ENCODE measurements at regions not wholly inside any gene's neighbourhood (a gene's known extent, or its start where the extent isn't known, plus 50 kb on each side); places are given as distances from the start of the nearest gene placed in this dataset.

DNA sequence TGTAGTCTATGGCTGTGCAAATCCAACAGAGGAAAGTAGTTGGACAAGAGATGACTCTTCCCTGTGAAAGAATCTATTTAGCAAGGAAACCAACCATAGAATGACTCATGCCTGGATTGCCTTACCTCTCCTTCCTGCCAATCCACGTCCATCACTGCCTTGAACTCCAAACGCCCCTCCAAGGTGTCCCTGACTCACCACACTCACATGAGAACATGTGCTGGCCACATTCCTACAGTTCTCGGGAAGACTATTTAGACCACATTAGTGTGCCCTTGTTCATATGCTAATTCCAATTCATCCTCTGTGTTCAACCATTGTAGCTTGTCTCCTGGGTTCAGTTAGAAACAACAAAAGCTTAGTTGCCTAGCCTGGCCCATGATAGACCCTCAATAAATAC is 157.3 kb downstream of the SLC30A10 start:
- DNase-seq, result no peak

DNA sequence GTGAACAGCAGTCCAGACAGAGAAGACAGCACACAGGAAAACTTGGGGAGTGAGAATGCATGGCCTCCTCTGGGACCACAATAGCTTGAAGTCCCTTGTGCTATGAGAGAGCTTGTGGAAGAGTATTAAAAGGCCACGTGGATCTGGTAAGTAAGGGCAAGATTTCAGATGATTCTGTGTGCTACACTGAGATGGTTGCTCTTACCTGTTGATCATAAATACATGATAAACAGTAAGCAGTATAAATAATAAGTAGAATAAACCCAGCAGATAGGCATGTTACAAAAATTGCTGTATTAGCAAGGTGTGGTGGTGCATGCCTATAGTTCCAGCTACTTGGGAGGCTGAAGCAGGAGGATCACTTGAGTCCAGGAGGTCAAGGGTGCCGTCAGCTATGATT is 150.4 kb upstream of the ZC3H11B start:
- DNase-seq, result no peak

DNA sequence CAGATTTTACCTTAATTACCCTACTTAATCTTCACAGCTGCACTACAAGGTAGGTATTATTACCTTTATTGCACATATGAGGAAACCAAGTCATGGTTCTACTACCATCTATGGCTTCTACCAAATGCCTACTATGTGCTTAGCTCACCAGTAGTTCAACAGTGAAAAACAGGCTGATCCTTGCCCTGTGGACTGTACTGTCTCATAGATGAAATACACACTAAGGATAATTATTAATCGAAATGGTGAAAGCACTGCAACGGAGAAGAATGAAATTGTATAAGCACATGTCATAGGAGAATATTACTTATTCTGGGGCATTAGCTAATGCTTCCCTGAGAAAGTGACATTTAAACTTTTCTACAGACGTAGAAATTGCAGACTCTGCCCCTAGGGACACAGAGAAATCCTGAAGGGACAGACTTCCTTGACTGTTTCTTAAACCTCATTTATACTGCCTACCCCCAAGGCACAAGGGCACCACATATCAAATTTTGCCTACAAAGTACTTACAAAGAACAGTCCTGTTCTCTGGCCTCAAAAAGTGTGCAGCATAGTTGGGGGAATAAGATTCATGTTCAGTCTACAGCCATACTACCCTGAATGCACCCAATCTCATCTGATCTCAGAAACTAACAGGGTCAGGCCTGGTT is 148.4 kb upstream of the ZC3H11B start:
- no peak for DNase-seq

DNA sequence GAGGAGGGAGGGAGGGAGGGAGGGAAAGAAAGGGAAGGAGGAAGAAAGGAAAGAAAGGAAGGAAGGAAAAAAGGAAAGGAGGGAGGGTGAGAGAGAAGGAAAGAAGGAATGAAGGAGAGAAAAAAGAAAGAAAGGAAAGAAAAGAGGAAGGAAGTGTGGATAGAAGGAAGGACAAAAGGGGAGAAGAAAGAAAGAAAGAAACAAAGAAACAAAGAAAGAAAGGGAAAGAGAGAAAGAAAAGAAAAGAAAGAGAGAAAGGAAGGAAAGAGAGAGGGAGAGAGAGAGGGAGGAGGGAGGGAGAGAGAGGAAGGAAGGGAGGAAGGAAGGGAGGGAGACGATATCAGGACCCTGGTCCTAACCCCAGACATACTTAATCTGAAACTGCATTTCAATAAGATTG is 146.2 kb upstream of the ZC3H11B start:
- no peak for DNase-seq

DNA sequence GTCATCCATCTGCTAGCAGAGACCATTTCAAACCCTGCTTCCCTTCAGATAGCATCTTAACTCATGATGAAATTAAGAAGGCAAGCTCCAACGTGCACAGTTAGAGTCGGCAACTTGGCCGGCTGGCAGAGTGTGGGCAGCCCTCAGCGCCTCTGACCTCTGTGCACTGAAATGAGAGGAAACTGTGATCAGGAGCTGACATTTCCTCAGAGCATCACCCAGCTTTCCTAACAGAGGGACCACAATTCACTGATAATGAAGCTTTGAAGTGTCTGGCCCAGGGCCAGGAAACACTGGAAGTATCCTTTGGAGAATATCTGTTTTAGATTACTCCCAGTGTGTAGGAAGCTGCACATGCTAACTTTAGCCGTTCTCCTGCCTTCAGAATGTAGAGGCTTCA is 145.0 kb upstream of the ZC3H11B start:
- no peak for DNase-seq

DNA sequence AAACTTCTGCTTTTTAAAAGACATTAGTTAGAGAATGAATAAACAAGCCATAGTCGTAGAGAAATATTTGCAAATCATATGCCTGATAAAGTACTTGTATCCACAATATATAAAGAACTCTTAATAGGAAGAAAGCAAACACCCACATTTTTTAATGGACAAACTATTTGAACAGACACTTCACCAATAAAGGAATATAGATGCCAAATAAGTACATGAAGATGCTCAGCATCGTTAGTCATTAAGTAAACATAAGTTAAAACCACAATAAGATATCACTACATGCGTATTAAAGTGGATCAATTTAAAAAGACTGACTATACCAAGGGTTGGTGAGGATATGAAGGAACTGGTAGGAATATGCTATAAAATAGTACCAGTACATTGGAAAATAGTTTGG is 142.3 kb upstream of the ZC3H11B start:
- DNase-seq, result no peak

DNA sequence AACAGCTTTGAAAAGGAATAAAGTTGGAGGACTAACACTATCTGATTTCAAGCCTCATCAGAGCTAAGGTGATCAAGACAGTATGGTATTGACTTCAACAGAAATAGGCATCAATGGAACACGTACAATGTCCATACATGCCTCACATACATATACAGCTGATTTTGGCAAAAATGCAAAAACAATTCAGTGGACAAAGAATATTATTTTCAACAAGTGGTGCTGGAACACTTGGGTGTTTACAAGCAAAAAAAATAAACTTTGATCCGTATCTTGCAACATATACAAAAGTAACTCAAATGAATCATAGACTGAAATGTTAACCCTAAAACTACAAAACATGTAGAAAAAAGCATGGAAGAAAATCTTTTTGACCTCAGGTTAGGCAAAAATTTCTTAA is 141.9 kb upstream of the ZC3H11B start:
- DNase-seq, result no peak

DNA sequence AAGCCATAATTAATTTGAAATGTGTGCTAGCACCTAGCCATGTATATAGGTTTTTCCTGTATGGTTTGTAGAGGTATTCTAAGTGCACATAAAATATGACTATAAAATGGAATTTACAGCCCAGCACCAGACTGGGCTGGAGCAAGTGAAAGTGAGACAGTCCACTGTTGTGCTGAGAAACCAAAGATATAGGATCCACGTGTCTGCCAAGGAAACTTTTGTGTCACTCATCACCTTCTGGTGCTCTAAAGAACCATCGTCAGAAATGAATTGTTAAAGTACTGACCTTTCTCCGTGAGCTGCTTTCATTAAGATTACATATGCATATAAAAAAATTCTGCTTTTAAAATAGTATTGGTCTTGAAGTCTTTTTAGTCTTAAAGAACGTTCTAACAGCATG is 141.0 kb upstream of the ZC3H11B start:
- no peak for DNase-seq

DNA sequence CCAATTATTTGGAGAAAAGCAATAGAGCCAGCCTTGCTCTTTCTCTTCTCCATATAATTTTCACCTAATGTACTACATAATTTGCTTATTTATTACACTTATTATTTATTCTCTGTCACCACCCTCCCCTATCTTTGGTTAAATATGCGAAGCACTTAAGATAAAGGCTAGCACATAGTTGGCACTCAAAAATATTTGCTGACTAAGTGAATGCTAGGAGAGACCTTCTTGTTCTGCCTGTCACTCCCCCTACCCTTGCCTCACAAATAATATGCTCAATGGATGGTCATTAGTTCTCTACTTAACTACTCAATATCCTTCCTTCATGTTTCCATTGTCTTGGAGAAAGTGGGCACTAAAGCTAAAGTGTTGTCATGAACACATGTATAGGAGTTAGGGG is 139.7 kb upstream of the ZC3H11B start:
- DNase-seq, result no peak

DNA sequence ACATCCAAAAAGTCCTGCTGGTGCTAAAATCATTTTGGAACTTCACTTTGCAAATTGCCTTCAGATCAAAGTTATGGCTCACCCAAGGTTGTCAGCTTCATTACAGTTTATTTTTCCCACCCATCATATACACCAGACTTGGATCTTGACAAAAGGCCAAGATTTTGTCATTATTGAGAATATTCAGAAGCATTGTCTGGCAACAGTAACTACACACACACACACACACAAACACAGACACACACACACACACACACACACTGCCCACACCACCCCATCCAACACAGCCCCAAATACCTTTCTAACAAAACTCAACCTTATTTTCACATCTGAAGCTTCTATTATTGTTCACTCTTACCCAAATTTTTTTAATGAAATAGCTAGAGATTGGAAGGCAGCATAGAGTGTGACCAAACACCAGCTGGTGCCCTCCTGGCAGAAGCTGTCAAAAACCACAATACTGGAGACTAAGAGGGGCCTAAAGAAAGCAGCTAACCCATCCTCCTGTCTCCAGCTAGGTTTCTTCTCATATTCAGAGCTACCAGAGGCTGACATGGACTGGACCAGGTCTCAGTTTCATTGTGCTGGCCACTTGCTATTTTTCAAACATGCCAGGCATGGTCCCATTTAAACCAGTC is 139.1 kb upstream of the ZC3H11B start:
- no peak for DNase-seq

DNA sequence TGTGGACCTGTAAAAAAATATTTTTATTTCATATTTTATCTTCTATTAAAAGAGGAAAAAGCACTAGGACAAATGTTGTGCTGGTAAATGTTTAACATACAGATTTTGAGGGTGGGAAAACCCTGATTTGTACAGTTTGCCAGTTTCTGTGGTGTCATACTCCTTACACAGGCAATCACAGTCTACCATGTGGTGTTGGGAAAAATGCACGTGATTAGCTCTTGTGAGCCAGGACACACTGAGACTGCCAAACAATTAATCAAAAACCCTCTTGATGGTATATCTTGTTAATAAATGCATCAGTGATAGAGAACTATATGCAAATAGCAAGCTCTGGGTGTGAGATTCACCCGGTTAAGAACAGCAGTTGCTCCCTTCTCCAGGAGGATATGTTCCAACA is 136.5 kb upstream of the ZC3H11B start:
- no peak for DNase-seq

DNA sequence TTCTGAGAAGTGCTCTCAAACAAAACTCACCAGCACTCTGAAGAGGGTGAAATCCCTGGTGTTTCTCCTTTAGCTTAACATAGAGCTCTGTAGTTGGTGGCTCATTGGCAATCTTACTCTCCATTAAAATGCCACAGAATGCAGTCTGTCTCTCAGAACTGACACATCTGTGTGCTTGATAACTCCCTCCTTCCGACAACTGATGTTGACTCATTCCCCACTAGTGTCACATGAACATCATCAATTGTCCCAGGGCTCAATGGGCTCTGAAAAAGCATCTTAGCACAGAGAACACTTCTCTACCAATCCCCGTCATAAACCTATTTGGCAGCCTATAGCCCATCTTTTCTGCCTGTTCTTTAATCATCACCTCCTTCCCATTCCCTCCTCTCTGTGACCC is 133.2 kb upstream of the ZC3H11B start:
- DNase-seq, result no peak

DNA sequence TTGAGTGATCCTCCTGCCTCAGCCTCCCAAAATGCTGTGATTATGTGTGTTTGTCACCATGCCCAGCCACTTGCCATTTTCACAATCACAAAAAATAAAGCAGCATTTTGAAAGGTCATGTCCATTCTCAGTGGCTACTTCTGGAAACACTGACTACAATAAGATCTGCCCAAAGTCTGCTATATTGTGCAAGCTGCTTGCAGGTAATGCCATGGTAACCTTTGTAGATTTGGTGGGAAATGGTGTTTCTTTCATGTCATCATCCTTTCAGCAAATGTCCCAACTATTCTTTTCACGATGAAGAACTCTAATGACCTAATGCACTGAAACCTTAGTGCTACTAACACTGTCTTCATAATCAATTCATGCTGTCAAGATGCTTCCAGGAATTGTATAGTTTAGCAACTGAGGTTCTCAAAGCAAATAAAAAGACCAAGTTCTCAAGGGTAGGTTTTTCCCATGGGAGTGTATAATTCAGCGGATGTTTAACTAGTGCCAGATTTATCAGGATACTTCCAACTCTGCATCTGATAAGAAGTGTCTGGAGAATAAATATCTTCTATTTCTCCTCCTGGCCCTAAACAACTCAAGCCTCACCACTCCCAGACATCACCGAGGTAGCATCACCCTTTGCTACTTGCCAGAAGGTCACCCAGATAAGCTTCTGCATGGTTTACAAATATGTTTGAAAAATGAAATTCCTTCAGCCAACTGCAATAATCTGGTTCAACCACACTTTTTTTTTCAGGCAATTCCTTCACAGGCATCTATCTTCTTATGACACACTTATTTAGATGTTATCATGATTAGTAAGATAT is 132.0 kb upstream of the ZC3H11B start:
- no peak for DNase-seq

DNA sequence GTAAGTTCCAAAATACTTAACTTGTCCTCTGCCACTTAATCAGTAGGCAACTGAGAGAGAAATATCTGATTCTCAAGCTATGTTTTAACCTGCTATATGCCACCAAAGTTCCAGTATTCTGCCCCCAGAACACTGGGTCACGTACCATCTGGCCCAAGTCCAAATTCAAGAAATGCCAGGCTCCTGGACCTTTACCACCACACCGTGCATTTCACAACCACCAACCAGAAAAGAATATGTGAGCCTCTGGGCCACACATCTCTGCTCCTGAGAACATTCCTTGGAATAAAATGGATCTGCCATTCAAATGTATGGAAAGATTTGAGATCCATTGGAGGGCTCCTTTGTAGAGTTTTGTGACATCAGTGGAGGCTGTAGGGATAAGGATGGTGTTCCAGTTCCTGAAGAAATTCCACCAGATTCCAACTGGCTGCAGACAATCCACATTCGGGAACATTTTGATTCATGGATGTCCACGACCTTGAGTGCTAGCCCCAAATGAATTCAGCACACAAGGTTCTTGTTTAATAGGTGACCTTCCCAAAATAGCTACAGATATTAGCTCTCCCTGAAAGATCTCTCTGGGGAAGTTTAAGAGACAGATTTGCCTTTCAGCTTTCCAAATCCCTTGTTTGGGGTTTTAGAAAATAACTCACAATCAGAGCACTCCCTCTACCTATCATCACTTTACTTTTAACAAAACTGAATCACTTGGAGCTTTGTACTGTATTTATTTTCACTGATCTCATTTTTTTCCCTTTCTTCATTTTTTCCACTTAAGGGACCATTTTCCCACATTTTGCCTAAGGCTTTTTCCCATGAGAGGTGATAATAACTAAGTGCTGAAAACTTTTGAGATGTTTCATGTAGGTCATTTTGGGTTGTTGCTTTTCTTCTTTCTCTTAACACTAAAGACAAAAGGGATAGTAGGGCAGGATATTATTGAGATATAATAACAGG is 128.4 kb upstream of the ZC3H11B start:
- DNase-seq, result no peak

DNA sequence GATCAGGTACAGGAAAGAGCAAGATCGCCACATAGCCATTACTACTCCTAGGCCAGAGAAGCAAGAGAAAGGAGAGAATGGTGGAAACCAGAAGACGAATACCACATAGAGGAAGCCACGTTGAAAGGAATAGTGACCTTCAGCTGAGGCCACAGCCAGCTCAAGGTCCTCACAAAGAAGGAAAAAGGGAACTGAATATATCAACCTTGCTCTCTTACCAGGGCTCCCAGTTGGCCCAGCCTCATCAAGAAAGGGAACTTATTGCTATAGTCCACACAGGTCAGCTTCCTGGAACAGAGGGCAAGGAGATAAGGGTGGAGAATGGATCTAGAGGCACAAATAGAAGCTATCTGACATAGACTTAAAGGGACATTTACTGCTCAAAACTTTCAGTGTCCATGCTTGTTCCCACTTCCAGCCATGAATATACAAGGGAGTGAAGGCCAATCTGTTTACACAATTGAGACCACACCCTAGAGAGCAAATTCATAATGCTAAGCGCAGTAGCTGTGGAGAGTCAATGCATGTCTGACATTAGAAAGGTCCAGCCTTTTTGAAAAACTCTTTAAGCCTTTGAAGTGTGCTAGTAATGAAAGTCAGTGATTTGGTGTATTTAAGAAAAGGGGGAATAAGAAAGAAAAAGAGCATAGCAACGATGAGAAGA is 120.7 kb upstream of the ZC3H11B start:
- no peak for DNase-seq

DNA sequence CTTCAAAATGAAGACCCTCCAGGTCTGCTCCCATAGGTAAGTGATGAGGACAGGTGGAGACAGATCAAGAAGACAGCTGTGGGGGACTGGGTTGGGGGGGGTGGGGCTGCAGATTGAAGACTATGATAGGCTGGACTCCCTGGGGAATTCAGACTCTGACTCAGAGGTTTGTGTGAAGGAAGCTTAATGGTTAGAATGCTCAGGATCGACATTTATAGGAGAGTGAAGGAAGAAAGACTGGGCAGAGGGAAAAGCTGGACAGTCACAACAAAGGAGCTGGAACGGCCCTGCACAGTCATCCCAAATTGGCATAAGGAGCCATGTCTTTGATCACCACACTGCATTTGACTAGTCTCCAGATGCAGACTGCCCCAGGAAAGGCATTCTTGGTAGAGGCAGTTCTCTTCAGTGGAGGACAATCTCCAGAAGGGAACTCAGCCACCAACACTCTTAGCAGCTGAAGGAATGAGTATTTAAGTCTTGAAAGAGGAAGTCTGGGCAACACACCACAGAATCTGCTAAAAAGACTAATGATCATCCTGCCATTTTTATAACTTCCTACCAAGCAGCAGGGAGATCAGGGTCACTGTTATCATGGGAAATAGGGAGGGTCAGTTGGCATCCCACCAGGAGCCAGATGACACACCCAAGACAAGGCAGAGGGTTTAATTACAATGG is 120.0 kb upstream of the ZC3H11B start:
- DNase-seq, result no peak

DNA sequence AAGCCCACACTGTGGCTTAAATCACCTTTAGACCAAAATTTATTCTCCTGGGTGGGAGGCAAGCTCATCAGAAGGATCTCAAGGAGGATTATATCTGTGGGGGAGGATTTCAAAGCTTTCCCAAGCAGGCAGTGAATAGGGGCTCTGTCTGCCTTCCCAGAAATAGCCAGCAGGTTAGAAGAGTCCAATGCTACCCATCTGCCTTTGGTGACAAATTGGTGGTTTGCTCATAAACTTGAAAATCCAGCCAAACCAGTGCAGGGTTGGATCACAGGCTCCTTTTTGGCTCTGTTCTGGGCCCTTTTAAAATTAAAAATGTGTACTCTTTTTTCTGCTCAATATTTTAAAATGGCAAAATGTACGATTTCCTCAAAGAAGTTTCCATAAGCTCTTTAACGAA is 118.9 kb upstream of the ZC3H11B start:
- no peak for DNase-seq

DNA sequence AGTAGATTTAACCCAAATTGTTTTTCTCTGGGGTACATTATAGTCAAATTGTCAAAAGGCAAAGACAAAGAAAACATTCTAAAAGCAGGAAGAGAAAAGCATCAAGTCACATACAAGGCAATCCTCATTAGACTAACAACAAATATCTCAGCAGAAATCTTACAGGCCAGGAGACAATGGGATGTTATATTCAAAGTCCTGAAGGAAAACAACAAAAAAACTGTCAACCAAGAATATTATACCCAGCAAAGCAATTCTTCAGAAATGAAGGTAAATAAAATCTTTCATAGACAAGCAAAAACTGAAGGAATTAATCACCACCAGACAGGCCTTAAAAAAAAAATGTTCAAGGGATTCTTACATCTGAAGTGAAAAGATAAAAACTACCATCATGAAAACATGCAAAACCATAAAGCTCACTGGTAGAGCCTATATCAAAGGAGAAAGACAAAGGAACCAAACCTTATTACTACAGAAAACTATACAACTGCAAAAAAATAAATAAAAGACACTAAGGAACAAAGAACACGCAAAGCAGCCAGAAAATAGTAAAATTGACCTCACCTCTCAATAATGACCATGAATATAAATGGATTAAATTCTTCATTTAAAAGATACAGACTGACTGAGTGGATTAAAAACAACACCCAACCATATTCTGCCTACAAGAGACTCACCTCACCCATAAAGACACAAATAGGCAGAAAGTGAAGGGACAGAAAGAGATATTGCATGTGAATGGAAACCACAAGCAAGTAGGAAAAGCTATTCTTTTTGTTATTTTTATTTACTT is 113.8 kb upstream of the ZC3H11B start:
- no peak for DNase-seq

DNA sequence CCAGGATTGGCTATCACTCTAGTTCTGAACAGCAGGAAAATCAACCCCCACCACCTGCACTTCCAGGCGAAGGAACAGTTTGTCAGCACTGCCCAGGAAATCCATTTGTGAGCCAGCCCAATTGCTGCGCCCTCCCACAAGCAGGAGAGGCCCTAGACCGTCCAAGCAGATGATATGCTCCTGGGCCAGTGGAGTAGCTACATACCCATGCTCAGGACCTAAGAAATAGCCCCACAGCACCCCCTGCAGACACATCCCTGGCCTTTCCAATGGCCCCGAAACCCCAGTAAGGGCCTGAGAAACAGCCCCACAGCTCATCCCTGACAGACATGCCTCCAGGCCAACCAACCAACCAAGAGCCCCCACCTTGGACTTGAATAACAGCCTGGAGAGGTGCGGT is 111.5 kb upstream of the ZC3H11B start:
- DNase-seq, result no peak

DNA sequence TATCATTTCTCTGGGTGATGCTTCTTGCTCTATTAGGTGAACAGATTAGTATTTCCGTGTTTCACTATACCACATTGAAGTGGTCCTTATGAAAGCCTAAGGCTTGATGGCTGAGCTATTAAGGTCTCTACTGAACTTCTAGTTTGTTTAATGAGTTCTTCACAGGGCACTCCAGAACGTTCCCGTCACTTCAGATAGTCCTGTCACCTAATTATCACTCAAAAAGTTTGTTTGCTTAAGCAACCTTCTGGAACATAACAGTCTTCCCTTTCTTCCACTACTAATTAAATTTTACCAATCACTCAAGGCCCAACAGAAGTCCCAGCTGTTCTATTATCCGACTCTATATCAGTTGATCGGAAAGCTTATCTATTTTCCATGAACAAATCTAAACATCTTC is 104.6 kb upstream of the ZC3H11B start:
- DNase-seq, result no peak

DNA sequence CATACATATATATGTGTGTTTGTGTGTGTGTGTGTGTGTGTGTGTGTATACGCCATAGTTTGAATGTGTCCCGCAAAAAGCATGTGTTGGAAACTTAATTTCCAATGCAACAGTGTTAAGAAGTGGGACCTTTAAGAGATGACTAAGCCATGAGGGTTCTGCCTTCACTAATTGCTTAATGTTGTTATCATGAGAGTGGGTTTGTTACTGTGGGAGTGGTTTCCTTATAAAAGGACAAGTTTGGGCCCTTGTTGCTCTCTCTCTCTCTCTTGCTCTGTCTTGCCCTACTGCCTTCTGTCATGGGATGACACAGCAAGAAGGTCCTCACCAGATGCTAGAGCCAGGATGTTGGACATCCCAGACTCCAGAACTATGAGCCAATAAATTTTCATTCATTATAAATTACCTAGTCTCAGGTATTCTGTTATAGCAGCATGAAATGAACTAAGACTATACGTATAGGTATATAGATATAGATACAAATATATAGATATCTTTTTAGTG is 103.8 kb upstream of the ZC3H11B start:
- no peak for DNase-seq
